HG03135 (cell line): ENCODE measurements at regions not wholly inside any gene's neighbourhood (a gene's known extent, or its start where the extent isn't known, plus 50 kb on each side); places are given as distances from the start of the nearest gene placed in this dataset.

Experiments
- ATAC-seq: cut with Tn5 transposase; IDR thresholded peaks from one replicate; pipeline ENCODE4 v1.9.1; 2021; ENCODE audit warnings: mild to moderate bottlenecking, moderate library complexity; ENCODE audit not compliant: unreplicated experiment

- ATAC-seq, result no peak
These were observed 376.3 kb upstream of the ACTBL2 start for GRCh38 chr5:57858905-57859304.

GRCh38 chr5:57857696-57858095, 375.1 kb upstream of the ACTBL2 start:
- no peak for ATAC-seq

GRCh38 chr5:57855831-57856230, 373.2 kb upstream of the ACTBL2 start:
- ATAC-seq, result no peak

- no peak for ATAC-seq
These were observed 371.5 kb upstream of the ACTBL2 start for GRCh38 chr5:57853929-57854697.

GRCh38 chr5:57850109-57850508, 367.5 kb upstream of the ACTBL2 start:
- no peak for ATAC-seq

GRCh38 chr5:57845025-57845424, 362.4 kb upstream of the ACTBL2 start:
- ATAC-seq, result no peak

- ATAC-seq, result no peak
These were observed 361.8 kb upstream of the ACTBL2 start for GRCh38 chr5:57844410-57844809.

- no peak for ATAC-seq
These were observed 360.4 kb upstream of the ACTBL2 start for GRCh38 chr5:57843059-57843367.

GRCh38 chr5:57842364-57843058, 359.9 kb upstream of the ACTBL2 start:
- no peak for ATAC-seq

- no peak for ATAC-seq
These were observed 359.2 kb upstream of the ACTBL2 start for GRCh38 chr5:57841676-57842363.

GRCh38 chr5:57839437-57840079, 356.9 kb upstream of the ACTBL2 start:
- no peak for ATAC-seq

GRCh38 chr5:57839025-57839424, 356.4 kb upstream of the ACTBL2 start:
- no peak for ATAC-seq

GRCh38 chr5:57836921-57837320, 354.3 kb upstream of the ACTBL2 start:
- no peak for ATAC-seq

- no peak for ATAC-seq
These were observed 353.7 kb upstream of the ACTBL2 start for GRCh38 chr5:57836331-57836730.

GRCh38 chr5:57834829-57835608, 352.4 kb upstream of the ACTBL2 start:
- ATAC-seq, result no peak

- no peak for ATAC-seq
These were observed 350.9 kb upstream of the ACTBL2 start for GRCh38 chr5:57833489-57833888.

- ATAC-seq, result no peak
These were observed 350.3 kb upstream of the ACTBL2 start for GRCh38 chr5:57832875-57833274.

- no peak for ATAC-seq
These were observed 349.3 kb upstream of the ACTBL2 start for GRCh38 chr5:57831932-57832331.

- no peak for ATAC-seq
These were observed 348.5 kb upstream of the ACTBL2 start for GRCh38 chr5:57831090-57831489.

- no peak for ATAC-seq
These were observed 345.6 kb upstream of the ACTBL2 start for GRCh38 chr5:57828221-57828620.
